ENCODE measurements at regions not wholly inside any gene's neighbourhood (a gene's known extent, or its start where the extent isn't known, plus 50 kb on each side); places are given as distances from the start of the nearest gene placed in this dataset.

- Histone ChIP-seq H3K79me2 (ENCODE audit: insufficient read depth, low read length) (no peaks in the 10 kb centered on the region), H3K4me3 (ENCODE audit: insufficient read depth, low read depth, low read length) (no peak overlapping the region), H3K4me1 (ENCODE audit: insufficient read depth, low read length) (no peaks in the 10 kb centered on the region), H3K27ac (ENCODE audit: low read depth, low read length) (no peak overlapping the region), H3K9ac (ENCODE audit: low read length) (no peak overlapping the region), H3K9me3 (ENCODE audit: insufficient read depth, low read depth, low read length) (no peaks in the 10 kb centered on the region), H2AFZ (ENCODE audit: low read depth, low read length) (no peak overlapping the region), H4K20me1 (ENCODE audit: insufficient read depth, low read length) (no peaks in the 10 kb centered on the region), H3K36me3 (ENCODE audit: insufficient read depth, low read length) (no peaks in the 10 kb centered on the region), H3K27me3 (ENCODE audit: insufficient read depth, low read length) (no peaks in the 10 kb centered on the region), H3K4me2 (ENCODE audit: low read length) (no peak overlapping the region)
- no peaks in the 10 kb centered on the region for H3K9me3 Mint-ChIP-seq (ENCODE audit: unreplicated experiment)
- H3K27me3 Mint-ChIP-seq (ENCODE audit: low read depth, unreplicated experiment) = no peaks in the 10 kb centered on the region
- no peak for DNase-seq (ENCODE audit: low read depth)
- H3K36me3 Mint-ChIP-seq (ENCODE audit: low read depth, unreplicated experiment) = no peaks in the 10 kb centered on the region
- H3K4me3 Mint-ChIP-seq (ENCODE audit: unreplicated experiment) = no peak overlapping the region
- H3K27ac Mint-ChIP-seq (ENCODE audit: unreplicated experiment) = no peak overlapping the region
- no peaks in the 10 kb centered on the region for H3K4me1 Mint-ChIP-seq (ENCODE audit: low read depth, unreplicated experiment)
- FAIRE-seq = no peak
- TF ChIP-seq, protein P1, sequence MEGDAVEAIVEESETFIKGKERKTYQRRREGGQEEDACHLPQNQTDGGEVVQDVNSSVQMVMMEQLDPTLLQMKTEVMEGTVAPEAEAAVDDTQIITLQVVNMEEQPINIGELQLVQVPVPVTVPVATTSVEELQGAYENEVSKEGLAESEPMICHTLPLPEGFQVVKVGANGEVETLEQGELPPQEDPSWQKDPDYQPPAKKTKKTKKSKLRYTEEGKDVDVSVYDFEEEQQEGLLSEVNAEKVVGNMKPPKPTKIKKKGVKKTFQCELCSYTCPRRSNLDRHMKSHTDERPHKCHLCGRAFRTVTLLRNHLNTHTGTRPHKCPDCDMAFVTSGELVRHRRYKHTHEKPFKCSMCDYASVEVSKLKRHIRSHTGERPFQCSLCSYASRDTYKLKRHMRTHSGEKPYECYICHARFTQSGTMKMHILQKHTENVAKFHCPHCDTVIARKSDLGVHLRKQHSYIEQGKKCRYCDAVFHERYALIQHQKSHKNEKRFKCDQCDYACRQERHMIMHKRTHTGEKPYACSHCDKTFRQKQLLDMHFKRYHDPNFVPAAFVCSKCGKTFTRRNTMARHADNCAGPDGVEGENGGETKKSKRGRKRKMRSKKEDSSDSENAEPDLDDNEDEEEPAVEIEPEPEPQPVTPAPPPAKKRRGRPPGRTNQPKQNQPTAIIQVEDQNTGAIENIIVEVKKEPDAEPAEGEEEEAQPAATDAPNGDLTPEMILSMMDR (IDR thresholded peaks at IDR 0.05; ENCODE audit: insufficient read depth, low read depth, low read length) = no peak
- TF ChIP-seq EZH2 (IDR thresholded peaks at IDR 0.05; ENCODE audit: insufficient read depth, low read length) = no peak
These were observed 75.1 kb upstream of the TBX20 start for GRCh38 chr7:35329026-35329425.

GRCh38 chr7:35319606-35320005 lies 65.7 kb upstream of the TBX20 start:
- no peak overlapping the region for H2AFZ ChIP-seq (ENCODE audit: low read depth, low read length)
- H3K36me3 ChIP-seq (ENCODE audit: insufficient read depth, low read length) = no peaks in the 10 kb centered on the region
- no peak overlapping the region for H3K4me3 ChIP-seq (ENCODE audit: insufficient read depth, low read depth, low read length)
- no peaks in the 10 kb centered on the region for H3K27me3 ChIP-seq (ENCODE audit: insufficient read depth, low read length)
- Mint-ChIP-seq H3K9me3 (ENCODE audit: unreplicated experiment) (peaks cover 8% of the 10 kb centered on the region), H3K27me3 (ENCODE audit: low read depth, unreplicated experiment) (peaks cover 27% of the 10 kb centered on the region), H3K4me3 (ENCODE audit: unreplicated experiment) (no peak overlapping the region), H3K36me3 (ENCODE audit: low read depth, unreplicated experiment) (no peaks in the 10 kb centered on the region), H3K27ac (ENCODE audit: unreplicated experiment) (no peak overlapping the region), H3K4me1 (ENCODE audit: low read depth, unreplicated experiment) (no peaks in the 10 kb centered on the region)
- DNase-seq (ENCODE audit: low read depth) = no peak
- H3K79me2 ChIP-seq (ENCODE audit: insufficient read depth, low read length) = no peaks in the 10 kb centered on the region
- H4K20me1 ChIP-seq (ENCODE audit: insufficient read depth, low read length) = no peaks in the 10 kb centered on the region
- no peak for FAIRE-seq
- H3K9me3 ChIP-seq (ENCODE audit: insufficient read depth, low read depth, low read length) = no peaks in the 10 kb centered on the region
- TF ChIP-seq EZH2 (IDR thresholded peaks at IDR 0.05; ENCODE audit: insufficient read depth, low read length) = no peak
- TF ChIP-seq, protein P1 (IDR thresholded peaks at IDR 0.05; ENCODE audit: insufficient read depth, low read depth, low read length) = no peak
- H3K27ac ChIP-seq (ENCODE audit: low read depth, low read length) = no peak overlapping the region
- H3K4me1 ChIP-seq (ENCODE audit: insufficient read depth, low read length) = no peaks in the 10 kb centered on the region
- H3K9ac ChIP-seq (ENCODE audit: low read length) = no peak overlapping the region
- H3K4me2 ChIP-seq (ENCODE audit: low read length) = no peak overlapping the region

GRCh38 chr7:35316549-35316948 lies 62.6 kb upstream of the TBX20 start:
- no peaks in the 10 kb centered on the region for H3K79me2 ChIP-seq (ENCODE audit: insufficient read depth, low read length)
- H3K9me3 ChIP-seq (ENCODE audit: insufficient read depth, low read depth, low read length) = no peaks in the 10 kb centered on the region
- no peaks in the 10 kb centered on the region for H3K27me3 ChIP-seq (ENCODE audit: insufficient read depth, low read length)
- Mint-ChIP-seq H3K9me3 (ENCODE audit: unreplicated experiment) (peaks cover 7% of the 10 kb centered on the region), H3K27me3 (ENCODE audit: low read depth, unreplicated experiment) (peaks cover 19% of the 10 kb centered on the region), H3K27ac (ENCODE audit: unreplicated experiment) (no peak overlapping the region), H3K36me3 (ENCODE audit: low read depth, unreplicated experiment) (no peaks in the 10 kb centered on the region), H3K4me3 (ENCODE audit: unreplicated experiment) (no peak overlapping the region), H3K4me1 (ENCODE audit: low read depth, unreplicated experiment) (no peaks in the 10 kb centered on the region)
- no peak overlapping the region for H3K4me3 ChIP-seq (ENCODE audit: insufficient read depth, low read depth, low read length)
- no peaks in the 10 kb centered on the region for H4K20me1 ChIP-seq (ENCODE audit: insufficient read depth, low read length)
- TF ChIP-seq, protein P1 (IDR thresholded peaks at IDR 0.05; ENCODE audit: insufficient read depth, low read depth, low read length) = no peak
- TF ChIP-seq EZH2 (IDR thresholded peaks at IDR 0.05; ENCODE audit: insufficient read depth, low read length) = no peak
- no peak overlapping the region for H3K4me2 ChIP-seq (ENCODE audit: low read length)
- H2AFZ ChIP-seq (ENCODE audit: low read depth, low read length) = no peak overlapping the region
- FAIRE-seq (no peak), DNase-seq (ENCODE audit: low read depth) (no peak)
- no peaks in the 10 kb centered on the region for H3K36me3 ChIP-seq (ENCODE audit: insufficient read depth, low read length)
- no peak overlapping the region for H3K9ac ChIP-seq (ENCODE audit: low read length)
- no peak overlapping the region for H3K27ac ChIP-seq (ENCODE audit: low read depth, low read length)
- H3K4me1 ChIP-seq (ENCODE audit: insufficient read depth, low read length) = no peaks in the 10 kb centered on the region
